ENCODE measurements at regions not wholly inside any gene's neighbourhood (a gene's known extent, or its start where the extent isn't known, plus 50 kb on each side); places are given as distances from the start of the nearest gene placed in this dataset.

- Histone ChIP-seq H3K36me3 (no peaks in the 10 kb centered on the region), H3K9me3 (replicated peaks) (0 out of 2 replicates have a peak, but pooled peaks cover 2% of the 10 kb centered on the region), H3K27me3 (no peaks in the 10 kb centered on the region), H3K27ac (no peak overlapping the region), H3K4me3 (no peak overlapping the region), H3K4me1 (no peaks in the 10 kb centered on the region)
- no peak for DNase-seq
Measured at GRCh38 chr6:109237077-109237985, 142.0 kb downstream of the CEP57L1 start.

DNA sequence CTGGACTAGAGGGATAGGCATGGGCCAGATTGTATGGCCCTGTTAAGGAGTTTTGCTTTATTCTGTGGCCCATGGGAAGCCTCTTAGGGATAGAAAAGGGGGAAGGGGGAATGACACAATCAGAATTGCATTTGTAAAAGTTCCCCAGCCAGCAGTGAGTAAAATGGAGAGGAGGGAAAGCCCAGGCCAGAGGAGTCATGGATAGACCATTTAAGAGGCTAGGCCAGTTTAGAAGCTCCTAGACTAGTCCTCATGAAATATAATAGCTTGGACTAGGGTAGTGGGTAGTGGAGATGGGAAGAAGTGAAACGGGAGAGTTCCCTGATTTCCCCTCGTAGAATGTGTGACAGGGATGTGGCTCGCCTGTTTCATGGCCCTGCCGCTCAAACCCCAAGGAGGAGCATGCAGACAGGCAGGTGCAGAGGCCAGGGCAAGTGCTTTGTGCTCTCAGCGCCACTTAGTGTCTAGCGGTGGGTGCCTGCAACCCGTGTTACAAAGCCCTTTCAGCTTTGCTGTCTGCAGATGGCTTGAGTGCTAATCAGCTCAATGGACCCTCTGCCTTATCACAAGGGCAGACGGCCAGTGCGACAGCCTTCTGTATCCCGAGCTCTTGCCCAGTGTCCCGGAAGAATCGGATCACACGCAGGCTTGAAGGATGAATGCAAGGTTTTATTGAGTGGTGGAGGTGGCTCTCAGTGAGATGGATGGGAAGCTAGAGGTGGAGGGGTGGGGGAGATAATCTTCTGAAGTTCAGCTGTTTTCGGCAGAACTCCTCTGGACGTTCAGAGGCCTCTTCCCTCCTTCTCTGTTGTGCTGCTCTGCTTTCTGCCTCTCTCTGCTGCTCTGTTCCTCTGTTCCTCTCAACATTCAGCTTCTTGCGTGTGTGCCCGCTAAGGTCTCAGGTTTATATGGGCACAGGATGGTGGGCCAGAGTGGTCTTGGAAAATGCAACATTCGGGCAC lies 141.1 kb downstream of the CEP57L1 start:
- Histone ChIP-seq H3K9me3 (replicated peaks) (0 out of 2 replicates have a peak, but pooled peaks cover 2% of the 10 kb centered on the region), H3K27ac (no peak overlapping the region), H3K4me1 (no peaks in the 10 kb centered on the region), H3K36me3 (no peaks in the 10 kb centered on the region), H3K4me3 (no peak overlapping the region), H3K27me3 (no peaks in the 10 kb centered on the region)
- no peak for DNase-seq

DNA sequence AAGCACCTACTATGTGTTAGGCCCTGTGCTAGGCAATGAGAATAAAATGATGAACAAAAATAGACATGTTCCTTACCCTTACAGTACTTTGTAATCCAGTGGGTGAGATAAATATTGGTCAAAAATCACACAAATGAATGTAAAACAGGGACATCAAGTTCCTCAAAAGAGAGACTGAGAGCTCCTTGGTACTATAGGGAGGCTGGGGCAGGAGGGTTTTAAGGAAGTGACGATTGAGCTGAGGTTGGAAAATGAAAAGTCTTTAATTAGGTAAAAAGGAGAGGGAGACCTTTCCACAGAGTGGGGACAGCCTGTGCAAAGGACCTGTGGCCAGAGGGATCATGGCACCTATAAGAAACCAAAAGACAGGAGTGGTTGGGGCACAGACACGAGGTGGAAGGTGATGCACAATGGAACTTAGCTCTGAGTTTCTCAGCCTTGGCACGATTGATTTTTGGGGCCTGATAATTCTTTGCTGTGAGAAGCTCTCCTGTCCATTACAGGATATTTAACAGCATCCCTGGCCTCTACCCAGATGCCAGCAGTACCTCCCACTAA lies 140.3 kb downstream of the CEP57L1 start:
- H3K36me3 ChIP-seq = no peaks in the 10 kb centered on the region
- H3K4me1 ChIP-seq = no peaks in the 10 kb centered on the region
- no peak overlapping the region for H3K27ac ChIP-seq
- no peak for DNase-seq
- no peak overlapping the region for H3K4me3 ChIP-seq
- H3K9me3 ChIP-seq (replicated peaks) = 0 out of 2 replicates have a peak, but pooled peaks cover 2% of the 10 kb centered on the region
- H3K27me3 ChIP-seq = no peaks in the 10 kb centered on the region

DNA sequence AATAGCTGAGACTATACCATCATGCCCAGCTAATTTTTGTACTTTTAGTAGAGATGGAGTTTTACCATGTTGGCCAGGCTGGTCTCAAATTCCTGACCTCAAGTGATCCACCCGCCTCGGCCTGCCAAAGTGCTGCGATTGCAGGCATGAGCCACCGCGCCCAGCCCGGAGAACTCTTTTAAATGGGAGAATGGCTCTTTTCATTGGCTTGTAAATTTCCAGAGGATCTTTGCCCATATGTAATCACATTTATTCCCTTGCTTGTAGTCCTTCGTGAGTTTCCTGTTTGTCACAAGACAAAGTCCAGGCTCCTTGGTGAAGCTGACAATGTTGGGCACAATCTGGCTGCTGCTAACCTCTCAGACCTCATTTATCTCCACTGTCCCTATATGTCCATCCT lies 135.1 kb downstream of the CEP57L1 start:
- Histone ChIP-seq H3K9me3 (replicated peaks) (0 out of 2 replicates have a peak, but pooled peaks cover 2% of the 10 kb centered on the region), H3K4me1 (no peaks in the 10 kb centered on the region), H3K36me3 (no peaks in the 10 kb centered on the region), H3K4me3 (no peak overlapping the region), H3K27ac (no peak overlapping the region), H3K27me3 (no peaks in the 10 kb centered on the region)
- no peak for DNase-seq

DNA sequence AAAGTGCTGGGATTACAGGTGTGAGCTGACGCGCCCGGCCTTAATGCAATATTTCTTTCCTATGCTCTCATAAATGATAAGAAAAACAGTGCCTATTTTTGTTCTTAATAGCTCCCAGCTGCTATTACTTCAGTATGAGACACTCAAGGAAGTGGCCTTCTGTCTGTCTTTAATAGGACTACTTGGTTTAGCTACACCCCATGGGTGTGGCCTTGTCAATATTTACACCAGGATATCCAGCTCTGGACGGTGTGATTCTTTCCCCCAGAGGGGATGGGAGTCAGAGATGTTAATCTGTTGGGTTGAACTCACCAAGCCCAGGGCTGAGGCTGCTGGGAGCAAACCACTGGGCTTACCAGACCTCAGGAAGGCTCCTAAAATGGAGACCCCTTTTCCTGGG lies 134.2 kb downstream of the CEP57L1 start:
- Histone ChIP-seq H3K9me3 (replicated peaks) (0 out of 2 replicates have a peak, but pooled peaks cover under 1% of the 10 kb centered on the region), H3K27me3 (no peaks in the 10 kb centered on the region), H3K4me1 (no peaks in the 10 kb centered on the region), H3K4me3 (no peak overlapping the region), H3K27ac (no peak overlapping the region), H3K36me3 (no peaks in the 10 kb centered on the region)
- DNase-seq = no peak

DNA sequence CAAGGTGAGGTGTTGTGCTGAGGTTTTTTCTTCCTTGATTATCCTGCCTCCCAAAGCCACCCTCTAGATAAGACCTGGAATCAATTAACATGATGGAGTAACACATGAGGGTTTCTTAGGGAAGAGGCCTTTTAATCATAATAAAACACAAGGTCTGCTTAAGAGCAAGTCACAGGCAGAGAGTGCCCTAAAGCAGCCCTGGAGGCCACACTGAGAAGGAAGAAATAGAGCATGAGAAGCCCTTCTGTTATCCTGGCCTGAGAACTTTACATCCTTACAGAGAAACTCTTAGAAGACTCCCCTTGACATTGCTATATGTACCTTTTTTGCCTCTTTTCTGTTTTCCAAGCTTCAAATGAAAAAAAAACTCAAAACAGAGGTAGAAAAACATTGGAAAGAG lies 132.3 kb downstream of the CEP57L1 start:
- Histone ChIP-seq H3K4me1 (no peaks in the 10 kb centered on the region), H3K36me3 (no peaks in the 10 kb centered on the region), H3K27ac (no peak overlapping the region), H3K9me3 (replicated peaks) (no peaks in the 10 kb centered on the region), H3K4me3 (no peak overlapping the region), H3K27me3 (no peaks in the 10 kb centered on the region)
- no peak for DNase-seq

DNA sequence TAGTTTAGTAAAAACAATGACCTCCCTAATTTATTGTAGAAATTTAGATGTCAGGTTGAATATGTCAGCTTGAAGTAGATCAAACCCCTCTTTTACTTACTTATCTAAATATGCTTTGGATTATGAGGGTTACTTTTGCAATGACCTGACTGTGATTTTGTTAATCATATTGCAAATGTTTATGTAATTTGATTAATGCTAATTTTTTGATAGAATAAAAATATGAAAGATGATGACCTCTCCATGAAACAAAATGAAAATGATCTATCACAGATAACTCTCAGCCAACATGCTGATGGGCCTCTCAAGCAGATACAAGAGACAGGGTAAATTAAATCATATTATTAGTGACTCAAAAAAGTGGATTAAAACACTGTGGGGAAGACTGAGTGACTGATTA lies 131.0 kb downstream of the CEP57L1 start:
- Histone ChIP-seq H3K9me3 (replicated peaks) (no peaks in the 10 kb centered on the region), H3K36me3 (no peaks in the 10 kb centered on the region), H3K27ac (no peak overlapping the region), H3K4me1 (no peaks in the 10 kb centered on the region), H3K4me3 (no peak overlapping the region), H3K27me3 (no peaks in the 10 kb centered on the region)
- no peak for DNase-seq

DNA sequence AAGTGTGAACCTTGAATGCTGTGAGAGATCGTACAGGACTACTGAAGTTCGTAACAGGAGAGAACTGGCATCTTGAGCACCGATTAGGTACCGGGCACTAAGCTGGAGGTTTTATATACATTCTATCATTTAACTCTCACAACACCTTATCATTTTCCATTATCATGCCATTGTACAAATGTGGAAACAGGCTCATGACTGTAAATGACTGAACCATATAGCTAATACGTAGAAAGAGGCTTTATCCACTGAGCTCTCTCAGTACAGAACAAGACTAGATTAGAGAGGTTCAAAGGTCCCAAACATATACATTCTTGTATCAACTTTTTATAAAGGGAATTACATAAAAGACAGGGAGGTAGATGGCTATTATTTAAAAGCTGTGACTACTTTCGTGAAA lies 130.6 kb downstream of the CEP57L1 start:
- Histone ChIP-seq H3K9me3 (replicated peaks) (no peaks in the 10 kb centered on the region), H3K27ac (no peak overlapping the region), H3K4me3 (no peak overlapping the region), H3K4me1 (no peaks in the 10 kb centered on the region), H3K36me3 (no peaks in the 10 kb centered on the region), H3K27me3 (no peaks in the 10 kb centered on the region)
- DNase-seq = no peak

DNA sequence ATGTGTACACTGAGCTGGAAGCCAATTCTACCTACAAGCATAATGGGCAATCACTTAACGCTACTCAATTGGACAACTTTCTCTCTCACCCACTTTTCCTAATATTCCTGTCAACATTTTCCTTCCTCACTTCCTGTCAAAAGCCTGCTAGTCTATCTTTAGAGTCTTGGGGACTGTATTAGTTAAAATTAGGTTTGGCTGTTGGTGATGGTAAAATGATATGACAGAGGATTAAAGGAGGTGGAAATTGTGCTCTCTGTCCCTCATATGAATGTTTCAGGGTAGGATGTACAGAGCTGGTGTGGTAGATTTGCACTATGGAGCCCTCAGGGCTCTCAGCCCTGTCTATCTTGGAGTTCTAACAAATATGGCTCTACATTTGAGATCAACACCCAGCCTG lies 129.7 kb downstream of the CEP57L1 start:
- H3K27me3 ChIP-seq = no peaks in the 10 kb centered on the region
- no peak overlapping the region for H3K27ac ChIP-seq
- no peak overlapping the region for H3K4me3 ChIP-seq
- H3K9me3 ChIP-seq (replicated peaks) = no peaks in the 10 kb centered on the region
- H3K4me1 ChIP-seq = no peaks in the 10 kb centered on the region
- DNase-seq = no peak
- H3K36me3 ChIP-seq = no peaks in the 10 kb centered on the region

GRCh38 chr6:109224107-109224875 lies 129.0 kb downstream of the CEP57L1 start:
- Histone ChIP-seq H3K27ac (no peak overlapping the region), H3K36me3 (no peaks in the 10 kb centered on the region), H3K9me3 (replicated peaks) (no peaks in the 10 kb centered on the region), H3K27me3 (no peaks in the 10 kb centered on the region), H3K4me1 (no peaks in the 10 kb centered on the region), H3K4me3 (no peak overlapping the region)
- no peak for DNase-seq

DNA sequence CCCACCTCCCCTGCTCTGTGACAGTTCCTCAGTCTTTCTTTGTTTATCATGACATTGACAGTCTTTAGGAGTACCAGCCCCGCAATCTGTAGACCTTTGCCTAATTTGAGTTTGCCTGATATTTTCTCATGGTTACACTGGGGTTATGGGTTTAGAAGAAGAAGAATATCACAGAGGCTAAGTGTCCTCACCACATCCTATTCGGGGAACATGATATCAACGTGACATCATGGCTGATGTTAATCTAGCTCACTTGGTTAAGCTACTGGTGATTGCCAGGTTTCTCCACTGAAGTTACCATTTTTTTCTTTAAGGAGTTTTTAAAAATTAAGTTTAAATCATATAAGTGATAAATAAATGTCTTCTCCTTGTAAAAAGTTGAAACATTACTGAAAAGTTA lies 127.5 kb downstream of the CEP57L1 start:
- Histone ChIP-seq H3K36me3 (no peaks in the 10 kb centered on the region), H3K27me3 (no peaks in the 10 kb centered on the region), H3K4me1 (no peaks in the 10 kb centered on the region), H3K9me3 (replicated peaks) (no peaks in the 10 kb centered on the region), H3K27ac (no peak overlapping the region), H3K4me3 (no peak overlapping the region)
- DNase-seq = no peak

DNA sequence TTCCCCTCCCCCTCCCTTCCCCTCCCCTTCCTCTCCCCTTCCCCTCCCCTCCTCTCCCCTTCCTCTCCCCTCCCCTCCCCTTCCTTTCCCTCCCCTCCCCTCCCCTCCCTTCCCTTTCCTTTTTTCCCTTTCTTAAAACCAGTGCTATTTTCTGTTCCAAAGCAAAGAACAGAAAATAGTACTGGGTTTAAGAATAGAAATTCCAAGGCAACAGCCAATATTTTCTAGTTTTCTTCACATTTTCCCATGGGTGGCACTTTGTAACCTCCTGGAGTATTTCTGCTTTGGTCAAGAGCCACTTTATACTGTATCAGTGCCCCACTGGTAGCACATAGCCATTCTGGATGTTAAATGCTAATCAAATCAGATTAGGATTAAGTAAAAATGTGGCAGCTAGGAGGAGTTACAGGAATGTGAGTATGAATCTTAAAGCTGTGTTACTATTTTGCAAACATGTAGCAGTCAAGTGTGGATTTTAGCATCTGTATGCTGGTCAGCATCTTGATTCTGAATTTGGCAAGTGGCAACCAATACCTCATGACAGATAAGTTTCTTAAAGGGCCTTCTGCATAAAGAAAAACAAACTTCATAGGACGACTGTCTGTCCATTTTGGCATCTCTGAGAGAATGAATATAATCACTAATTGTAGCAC lies 126.4 kb downstream of the CEP57L1 start:
- Histone ChIP-seq H3K4me3 (no peak overlapping the region), H3K9me3 (replicated peaks) (no peaks in the 10 kb centered on the region), H3K36me3 (no peaks in the 10 kb centered on the region), H3K27ac (no peak overlapping the region), H3K27me3 (no peaks in the 10 kb centered on the region), H3K4me1 (no peaks in the 10 kb centered on the region)
- no peak for DNase-seq

Data from SJCRH30 (cell line).